Adrenal gland (tissue), 5 donors: ENCODE measurements at regions not wholly inside any gene's neighbourhood (a gene's known extent, or its start where the extent isn't known, plus 50 kb on each side); places are given as distances from the start of the nearest gene placed in this dataset.

ENCODE experiments used
- POLR2A ChIP-seq, 2 donors: fragments of 450-650 bp; IDR thresholded peaks; one replicate each; pipeline ENCODE4 v1.6.1; 2017; ENCODE audit warnings: antibody characterized with exemption in 2 of 2, mild to moderate bottlenecking in 2 of 2, moderate library complexity in 1 of 2
- TF ChIP-seq, protein P1 (sequence below), 6 experiments: fragments of 450-650 bp in 4 of 6; fragments of 200-600 bp in 2 of 6; sonication (generic) in 1 of 6; IDR thresholded peaks; 1 replicate in 5 of 6; 2 replicates in 1 of 6; pipeline versions ENCODE4 v1.5.1 to v1.8.0; 2016 to 2021; ENCODE audit warnings: antibody characterized with exemption in 6 of 6, mild to moderate bottlenecking in 2 of 6, moderate library complexity in 1 of 6
- donor health status: DM: no; HTN: no; CAD: no.

DNA sequence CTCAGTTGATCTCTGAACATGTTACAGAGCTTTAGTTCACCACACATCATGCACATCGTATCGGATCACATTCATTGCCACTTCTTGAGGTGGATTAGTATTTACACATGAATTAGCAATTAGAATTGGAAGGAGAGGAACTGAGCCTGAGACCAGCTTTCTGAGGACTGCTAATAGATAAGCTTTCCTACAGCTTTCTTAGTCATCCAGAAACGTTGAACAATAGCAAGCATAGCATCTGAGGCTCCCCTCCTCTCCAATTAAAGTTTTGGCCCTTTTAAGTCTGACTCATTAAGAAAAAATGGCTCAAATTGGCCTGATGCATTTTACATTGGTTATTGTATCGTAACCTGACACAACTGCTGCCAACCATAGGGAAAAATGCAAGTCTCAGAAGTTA lies 1130.4 kb downstream of the CDH8 start:
- TF ChIP-seq, protein P1, sequence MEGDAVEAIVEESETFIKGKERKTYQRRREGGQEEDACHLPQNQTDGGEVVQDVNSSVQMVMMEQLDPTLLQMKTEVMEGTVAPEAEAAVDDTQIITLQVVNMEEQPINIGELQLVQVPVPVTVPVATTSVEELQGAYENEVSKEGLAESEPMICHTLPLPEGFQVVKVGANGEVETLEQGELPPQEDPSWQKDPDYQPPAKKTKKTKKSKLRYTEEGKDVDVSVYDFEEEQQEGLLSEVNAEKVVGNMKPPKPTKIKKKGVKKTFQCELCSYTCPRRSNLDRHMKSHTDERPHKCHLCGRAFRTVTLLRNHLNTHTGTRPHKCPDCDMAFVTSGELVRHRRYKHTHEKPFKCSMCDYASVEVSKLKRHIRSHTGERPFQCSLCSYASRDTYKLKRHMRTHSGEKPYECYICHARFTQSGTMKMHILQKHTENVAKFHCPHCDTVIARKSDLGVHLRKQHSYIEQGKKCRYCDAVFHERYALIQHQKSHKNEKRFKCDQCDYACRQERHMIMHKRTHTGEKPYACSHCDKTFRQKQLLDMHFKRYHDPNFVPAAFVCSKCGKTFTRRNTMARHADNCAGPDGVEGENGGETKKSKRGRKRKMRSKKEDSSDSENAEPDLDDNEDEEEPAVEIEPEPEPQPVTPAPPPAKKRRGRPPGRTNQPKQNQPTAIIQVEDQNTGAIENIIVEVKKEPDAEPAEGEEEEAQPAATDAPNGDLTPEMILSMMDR (IDR thresholded peaks at IDR 0.05) = no peak
- no peak for TF ChIP-seq POLR2A (IDR thresholded peaks at IDR 0.05)
